Retinal pigment epithelial cell (primary cell): ENCODE measurements at regions not wholly inside any gene's neighbourhood (a gene's known extent, or its start where the extent isn't known, plus 50 kb on each side); places are given as distances from the start of the nearest gene placed in this dataset.

ENCODE experiments used
- DNase-seq: peaks from one replicate; pipeline ENCODE4 v3.0.0-alpha.2; 2010; ENCODE audit warnings: low read depth
- H3K4me3 ChIP-seq: 2 replicates; pipeline ENCODE4 v1.5.1; 2011; ENCODE audit warnings: mild to moderate bottlenecking, low read length, control low read depth, moderate library complexity
- CTCF ChIP-seq: conservative IDR thresholded peaks from 2 replicates; pipeline ENCODE4 v1.5.1; 2011; ENCODE audit warnings: low read depth, low read length, control low read depth, inconsistent platforms

GRCh38 chr16:51374790-51375189, 223.7 kb upstream of the SALL1 start:
- no peak for TF ChIP-seq CTCF
- no peak overlapping the region for H3K4me3 ChIP-seq
- DNase-seq = no peak

GRCh38 chr16:51374346-51374745, 223.3 kb upstream of the SALL1 start:
- TF ChIP-seq CTCF = peak; percentile 3
- no peak overlapping the region for H3K4me3 ChIP-seq
- DNase-seq = peak; percentile 62

GRCh38 chr16:51365715-51366114, 214.6 kb upstream of the SALL1 start:
- TF ChIP-seq CTCF = no peak
- DNase-seq = no peak
- H3K4me3 ChIP-seq = no peak overlapping the region

GRCh38 chr16:51359141-51359955, 208.3 kb upstream of the SALL1 start:
- DNase-seq = no peak
- H3K4me3 ChIP-seq = no peak overlapping the region
- TF ChIP-seq CTCF = no peak

GRCh38 chr16:51357839-51358238, 206.8 kb upstream of the SALL1 start:
- no peak for TF ChIP-seq CTCF
- no peak overlapping the region for H3K4me3 ChIP-seq
- no peak for DNase-seq

- H3K4me3 ChIP-seq = no peak overlapping the region
- TF ChIP-seq CTCF = no peak
- DNase-seq = no peak
Measured at GRCh38 chr16:51355875-51356274, 204.8 kb upstream of the SALL1 start.

- no peak overlapping the region for H3K4me3 ChIP-seq
- DNase-seq = no peak
- no peak for TF ChIP-seq CTCF
Measured at GRCh38 chr16:51355195-51355594, 204.1 kb upstream of the SALL1 start.
